ENCODE measurements at regions not wholly inside any gene's neighbourhood (a gene's known extent, or its start where the extent isn't known, plus 50 kb on each side); places are given as distances from the start of the nearest gene placed in this dataset.
A peak's percentile ranks its signal among the peaks of the same experiment; 100 is the strongest.

- DNase-seq (ENCODE audit: low spot score) = no peak
These were observed 159.2 kb upstream of the CPEB2 start for GRCh38 chr4:14842964-14843630.

GRCh38 chr4:14844061-14844460 is 158.2 kb upstream of the CPEB2 start:
- DNase-seq (ENCODE audit: low spot score) = no peak

GRCh38 chr4:14848229-14848628 is 154.1 kb upstream of the CPEB2 start:
- no peak for DNase-seq (ENCODE audit: low spot score)

- DNase-seq (ENCODE audit: low spot score) = no peak
These were observed 151.7 kb upstream of the CPEB2 start for GRCh38 chr4:14850455-14851097.

- DNase-seq (ENCODE audit: low spot score) = no peak
These were observed 148.9 kb upstream of the CPEB2 start for GRCh38 chr4:14853176-14853943.

GRCh38 chr4:14855719-14856061 is 146.6 kb upstream of the CPEB2 start:
- no peak for DNase-seq (ENCODE audit: low spot score)

- no peak for DNase-seq (ENCODE audit: low spot score)
These were observed 146.0 kb upstream of the CPEB2 start for GRCh38 chr4:14856062-14856933.

GRCh38 chr4:14856934-14857235 is 145.4 kb upstream of the CPEB2 start:
- no peak for DNase-seq (ENCODE audit: low spot score)

GRCh38 chr4:14857475-14857874 is 144.8 kb upstream of the CPEB2 start:
- no peak for DNase-seq (ENCODE audit: low spot score)

- DNase-seq (ENCODE audit: low spot score) = no peak
These were observed 144.3 kb upstream of the CPEB2 start for GRCh38 chr4:14857981-14858380.

GRCh38 chr4:14862891-14863290 is 139.4 kb upstream of the CPEB2 start:
- peak; percentile 33 for DNase-seq (ENCODE audit: low spot score)

GRCh38 chr4:14863418-14864364 is 138.6 kb upstream of the CPEB2 start:
- no peak for DNase-seq (ENCODE audit: low spot score)

- no peak for DNase-seq (ENCODE audit: low spot score)
These were observed 137.8 kb upstream of the CPEB2 start for GRCh38 chr4:14864365-14865030.

- DNase-seq (ENCODE audit: low spot score) = no peak
These were observed 137.3 kb upstream of the CPEB2 start for GRCh38 chr4:14865031-14865366.

GRCh38 chr4:14865804-14866203 is 136.5 kb upstream of the CPEB2 start:
- DNase-seq (ENCODE audit: low spot score) = no peak

GRCh38 chr4:14867847-14868246 is 134.4 kb upstream of the CPEB2 start:
- peak; percentile 20 for DNase-seq (ENCODE audit: low spot score)

- DNase-seq (ENCODE audit: low spot score) = no peak
These were observed 133.6 kb upstream of the CPEB2 start for GRCh38 chr4:14868426-14869395.

GRCh38 chr4:14871676-14872430 is 130.4 kb upstream of the CPEB2 start:
- DNase-seq (ENCODE audit: low spot score) = peak; percentile 33

GRCh38 chr4:14874990-14875389 is 127.3 kb upstream of the CPEB2 start:
- no peak for DNase-seq (ENCODE audit: low spot score)

Data from iPS-NIHi11 (cell line).